CD14-positive monocyte (primary cell): ENCODE measurements at regions not wholly inside any gene's neighbourhood (a gene's known extent, or its start where the extent isn't known, plus 50 kb on each side); places are given as distances from the start of the nearest gene placed in this dataset.
"Not testable (repeated sequence)": the region's sequence is repeated elsewhere in the genome, so short reads cannot be mapped to it uniquely, and the experiment has no call there.

Experiments used
- DNase-seq, 3 donors: peaks; one replicate each; pipeline ENCODE4 v3.0.0-alpha.2; 2011 to 2022
- H2AFZ ChIP-seq: 2 replicates; pipeline ENCODE4 v1.6.0; 2012; ENCODE audit warnings: mild to moderate bottlenecking, low read depth, low read length, inconsistent platforms; ENCODE audit not compliant: insufficient read depth, poor library complexity, severe bottlenecking
- H3K27ac ChIP-seq, 2 donors: 1 replicate in 1 of 2; 2 replicates in 1 of 2; pipeline ENCODE4 v1.5.1; 2012 to 2013; ENCODE audit warnings: low read length in 2 of 2, control low read depth in 1 of 2, inconsistent platforms in 1 of 2, low read depth in 1 of 2, mild to moderate bottlenecking in 1 of 2
- H3K27me3 ChIP-seq, 2 donors: one replicate each; pipeline versions ENCODE4 v1.6.0 to v1.6.1; 2011 to 2013; ENCODE audit warnings: low read length in 2 of 2; ENCODE audit not compliant: control insufficient read depth in 2 of 2, insufficient read depth in 2 of 2
- H3K36me3 ChIP-seq, 2 donors: replicated peaks in 1 of 2; 1 replicate in 1 of 2; 2 replicates in 1 of 2; pipeline versions ENCODE4 v1.5.1 to v1.6.1; 2012 to 2013; ENCODE audit warnings: low read length in 2 of 2, control low read depth in 1 of 2, inconsistent platforms in 1 of 2, mild to moderate bottlenecking in 1 of 2; ENCODE audit not compliant: insufficient read depth in 2 of 2, control insufficient read depth in 1 of 2
- H3K4me1 ChIP-seq, 2 donors: 1 replicate in 1 of 2; 2 replicates in 1 of 2; pipeline versions ENCODE4 v1.5.1 to v1.6.1; 2012 to 2013; ENCODE audit warnings: low read length in 2 of 2, control low read depth in 1 of 2, inconsistent platforms in 1 of 2, mild to moderate bottlenecking in 1 of 2, moderate library complexity in 1 of 2; ENCODE audit not compliant: insufficient read depth in 2 of 2, control insufficient read depth in 1 of 2
- H3K4me2 ChIP-seq: replicated peaks from 2 replicates; pipeline ENCODE3; 2012; ENCODE audit warnings: low read length, moderate library complexity, mild to moderate bottlenecking; ENCODE audit not compliant: poor library complexity, severe bottlenecking; ENCODE audit errors: extremely low read depth
- H3K4me3 ChIP-seq, 3 experiments: fragments of 200-600 bp in 1 of 3; sonication (generic) in 1 of 3; replicated peaks in 1 of 3; 1 replicate in 2 of 3; 2 replicates in 1 of 3; pipeline ENCODE4 v1.5.1; 2011 to 2013; ENCODE audit warnings: low read length in 3 of 3, mild to moderate bottlenecking in 3 of 3, control low read depth in 2 of 3, low read depth in 2 of 3, inconsistent platforms in 1 of 3, moderate library complexity in 1 of 3
- H3K79me2 ChIP-seq: 2 replicates; pipeline ENCODE4 v1.6.0; 2012; ENCODE audit warnings: mild to moderate bottlenecking, control low read depth, inconsistent platforms, low read length, moderate library complexity; ENCODE audit not compliant: insufficient read depth
- H3K9ac ChIP-seq: 2 replicates; pipeline ENCODE4 v1.6.0; 2017; ENCODE audit warnings: low read length, mild to moderate bottlenecking; ENCODE audit not compliant: insufficient read depth, poor library complexity, severe bottlenecking
- H3K9me3 ChIP-seq, 2 donors: replicated peaks in 1 of 2; 1 replicate in 1 of 2; 2 replicates in 1 of 2; pipeline versions ENCODE4 v1.5.1 to v1.6.1; 2012 to 2013; ENCODE audit warnings: low read length in 2 of 2, control low read depth in 1 of 2; ENCODE audit not compliant: control insufficient read depth in 1 of 2, insufficient read depth in 1 of 2
- H4K20me1 ChIP-seq: 2 replicates; pipeline ENCODE4 v1.6.0; 2012; ENCODE audit warnings: mild to moderate bottlenecking, low read length, control low read depth, moderate library complexity; ENCODE audit not compliant: insufficient read depth
- H3K27ac Mint-ChIP-seq, 7 donors: one replicate each; pipeline ENCODE4 v1.8.0; 2020; ENCODE audit warnings: mild to moderate bottlenecking in 7 of 7, mixed read lengths in 7 of 7, moderate library complexity in 6 of 7, inconsistent platforms in 2 of 7
- H3K27me3 Mint-ChIP-seq, 3 donors: one replicate each; pipeline ENCODE4 v1.8.0; 2021 to 2022; ENCODE audit warnings: low read depth in 3 of 3, mild to moderate bottlenecking in 3 of 3, mixed read lengths in 3 of 3, moderate library complexity in 3 of 3, inconsistent platforms in 1 of 3
- H3K36me3 Mint-ChIP-seq, 2 donors: one replicate each; pipeline ENCODE4 v1.8.0; 2020; ENCODE audit warnings: mixed read lengths in 2 of 2, inconsistent platforms in 1 of 2, mild to moderate bottlenecking in 1 of 2
- H3K4me1 Mint-ChIP-seq: one replicate; pipeline ENCODE4 v1.8.0; 2020; ENCODE audit warnings: mild to moderate bottlenecking, mixed read lengths
- H3K4me3 Mint-ChIP-seq, 2 donors: one replicate each; pipeline ENCODE4 v1.8.0; 2020; ENCODE audit warnings: mild to moderate bottlenecking in 2 of 2, mixed read lengths in 2 of 2, moderate library complexity in 1 of 2
- H3K9me3 Mint-ChIP-seq, 7 donors: one replicate each; pipeline ENCODE4 v1.8.0; 2020 to 2022; ENCODE audit warnings: mixed read lengths in 7 of 7, mild to moderate bottlenecking in 6 of 7, moderate library complexity in 6 of 7, inconsistent platforms in 2 of 7
- CTCF ChIP-seq: fragments of 200-600 bp; IDR thresholded peaks from one replicate; pipeline ENCODE4 v1.8.0; 2022; ENCODE audit warnings: antibody characterized with exemption, mild to moderate bottlenecking
- WGBS: methylation state at CpG from one replicate; pipeline ENCODE4 v1.1.5; 2013; ENCODE audit warnings: missing lambda C conversion rate; ENCODE audit not compliant: insufficient coverage; 5-methylcytosine and 5-hydroxymethylcytosine counted together
- intact Hi-C, 2 donors: fragments of 100-400 bp; cut with micrococcal nuclease; formaldehyde crosslinking; loops; one replicate each; pipeline versions ENCODE4 v1.15.0 to v1.15.1; 2023

GRCh38 chr13:90331974-90332373 is 1015.5 kb upstream of the MIR17HG start:
- H3K4me1 Mint-ChIP-seq: no peaks in the 10 kb centered on the region
- no peak for TF ChIP-seq CTCF
- no peak overlapping the region for H3K4me2 ChIP-seq
- H3K79me2 ChIP-seq: no peaks in the 10 kb centered on the region
- H3K36me3 ChIP-seq: no peaks in the 10 kb centered on the region
- no peaks in the 10 kb centered on the region for H3K36me3 Mint-ChIP-seq
- intact Hi-C loops: no loop called here
- H3K27ac ChIP-seq: no peak overlapping the region
- H3K4me1 ChIP-seq: no peaks in the 10 kb centered on the region
- WGBS: no CpG with 5 or more reads among the region's 1 CpG
- H3K4me3 Mint-ChIP-seq: no peak overlapping the region
- DNase-seq: no peak
- H3K27me3 ChIP-seq: no peaks in the 10 kb centered on the region
- H3K27me3 Mint-ChIP-seq: no peaks in the 10 kb centered on the region
- H4K20me1 ChIP-seq: no peaks in the 10 kb centered on the region
- H3K9ac ChIP-seq: no peak overlapping the region
- no peak overlapping the region for H2AFZ ChIP-seq
- no peaks in the 10 kb centered on the region for H3K9me3 ChIP-seq
- H3K9me3 Mint-ChIP-seq: peaks cover 0 to 3% (median 0%) of the 10 kb centered on the region in 7 donors
- H3K4me3 ChIP-seq: no peak overlapping the region
- H3K27ac Mint-ChIP-seq: no peak overlapping the region

GRCh38 chr13:90336507-90336906 is 1011.0 kb upstream of the MIR17HG start:
- Histone ChIP-seq H3K4me1 (no peaks in the 10 kb centered on the region), H3K27ac (no peak overlapping the region), H3K79me2 (no peaks in the 10 kb centered on the region), H3K9ac (no peak overlapping the region), H3K9me3 (no peaks in the 10 kb centered on the region), H3K27me3 (no peaks in the 10 kb centered on the region), H3K4me2 (no peak overlapping the region), H3K36me3 (no peaks in the 10 kb centered on the region), H3K4me3 (no peak overlapping the region), H2AFZ (no peak overlapping the region), H4K20me1 (no peaks in the 10 kb centered on the region)
- Mint-ChIP-seq H3K27ac (no peak overlapping the region), H3K27me3 (no peaks in the 10 kb centered on the region), H3K4me3 (no peak overlapping the region), H3K4me1 (no peaks in the 10 kb centered on the region), H3K9me3 (peaks cover 0 to 6% (median 3%) of the 10 kb centered on the region in 7 donors), H3K36me3 (no peaks in the 10 kb centered on the region)
- no CpG with 5 or more reads among the region's 4 CpGs for WGBS
- intact Hi-C loops: no loop called here
- DNase-seq: no peak
- TF ChIP-seq CTCF: no peak

GRCh38 chr13:90341348-90341747 is 1006.1 kb upstream of the MIR17HG start:
- H3K27ac ChIP-seq, H3K9ac ChIP-seq, H3K4me3 Mint-ChIP-seq, H3K4me3 ChIP-seq, H3K27me3 Mint-ChIP-seq, H2AFZ ChIP-seq, H3K9me3 Mint-ChIP-seq, H3K4me1 ChIP-seq, H3K27ac Mint-ChIP-seq, H3K36me3 Mint-ChIP-seq, H4K20me1 ChIP-seq, H3K9me3 ChIP-seq, H3K79me2 ChIP-seq, H3K36me3 ChIP-seq, H3K27me3 ChIP-seq, DNase-seq, H3K4me1 Mint-ChIP-seq, intact Hi-C loops, H3K4me2 ChIP-seq: not testable (repeated sequence)
- no CpG with 5 or more reads among the region's 1 CpG for WGBS
